SK-N-SH (cell line): ENCODE measurements at regions not wholly inside any gene's neighbourhood (a gene's known extent, or its start where the extent isn't known, plus 50 kb on each side); places are given as distances from the start of the nearest gene placed in this dataset.

Experiments
- CTCF ChIA-PET: fragments of 300-600, 350-600 bp; formaldehyde crosslinking; extraction: SDS; loops from one replicate; lab custom pipeline; 2021; lab: Yijun Ruan, JAX
- POLR2A ChIA-PET: fragments of 350-600 bp; sonication (Branson Sonifier 250); formaldehyde crosslinking; extraction: SDS; loops from one replicate; lab custom pipeline; 2020; ENCODE audit warnings: antibody characterized with exemption, inconsistent platforms; lab: Yijun Ruan, JAX
- DNase-seq: peaks from one replicate; pipeline ENCODE4 v3.0.0; 2012
- H2AFZ ChIP-seq: fragments of 200-600 bp; sonication (generic); 2 replicates; pipeline ENCODE4 v1.8.1; 2016; ENCODE audit warnings: antibody characterized with exemption, mild to moderate bottlenecking, low read depth
- H3F3A ChIP-seq: fragments of 200-600 bp; sonication (generic); replicated peaks from 2 replicates; pipeline ENCODE3; 2016; ENCODE audit warnings: antibody characterized with exemption, mild to moderate bottlenecking; ENCODE audit not compliant: insufficient read depth
- H3K27ac ChIP-seq, 2 experiments: fragments of 200-500 bp in 1 of 2; fragments of 200-600 bp in 1 of 2; sonication (Bioruptor generic) in 1 of 2; sonication (generic), shearing (Covaris generic) in 1 of 2; 2 replicates each; pipeline versions ENCODE4 v1.5.1 to v1.6.1; 2014 to 2016; ENCODE audit warnings: low read depth in 2 of 2, inconsistent platforms in 1 of 2, low read length in 1 of 2, mild to moderate bottlenecking in 1 of 2, mixed read lengths in 1 of 2
- H3K27me3 ChIP-seq: fragments of 200-600 bp; sonication (generic), shearing (Covaris generic); 2 replicates; pipeline ENCODE4 v1.6.1; 2016; ENCODE audit warnings: mixed run types; ENCODE audit not compliant: insufficient read depth
- H3K36me3 ChIP-seq, 2 experiments: fragments of 200-500 bp in 1 of 2; fragments of 200-600 bp in 1 of 2; sonication (Bioruptor generic) in 1 of 2; sonication (generic) in 1 of 2; replicated peaks in 1 of 2; 2 replicates each; pipeline versions ENCODE3 to v1.5.1; 2014 to 2016; ENCODE audit warnings: low read length in 1 of 2, mild to moderate bottlenecking in 1 of 2; ENCODE audit not compliant: insufficient read depth in 2 of 2, control insufficient read depth in 1 of 2
- H3K4me1 ChIP-seq, 2 experiments: fragments of 200-500 bp in 1 of 2; fragments of 200-600 bp in 1 of 2; sonication (Bioruptor generic) in 1 of 2; sonication (generic), shearing (Covaris generic) in 1 of 2; 2 replicates each; pipeline versions ENCODE4 v1.5.1 to v1.6.1; 2014 to 2016; ENCODE audit warnings: low read depth in 1 of 2, low read length in 1 of 2, mixed run types in 1 of 2; ENCODE audit not compliant: insufficient read depth in 2 of 2, control insufficient read depth in 1 of 2
- H3K4me2 ChIP-seq: fragments of 200-600 bp; sonication (generic), shearing (Covaris generic); 2 replicates; pipeline ENCODE4 v1.6.1; 2017; ENCODE audit warnings: mixed run types
- H3K4me3 ChIP-seq, 2 experiments: fragments of 200-500 bp in 1 of 2; fragments of 200-600 bp in 1 of 2; sonication (Bioruptor generic) in 1 of 2; sonication (generic), shearing (Covaris generic) in 1 of 2; 2 replicates each; pipeline versions ENCODE4 v1.5.1 to v1.8.1; 2014 to 2016; ENCODE audit warnings: low read depth in 2 of 2, inconsistent platforms in 1 of 2, low read length in 1 of 2, mild to moderate bottlenecking in 1 of 2, mixed read lengths in 1 of 2, moderate library complexity in 1 of 2
- H3K79me2 ChIP-seq: fragments of 200-600 bp; sonication (generic); 2 replicates; pipeline ENCODE4 v1.8.1; 2017; ENCODE audit warnings: mild to moderate bottlenecking; ENCODE audit not compliant: insufficient read depth
- H3K9ac ChIP-seq: fragments of 200-600 bp; sonication (generic); 2 replicates; pipeline ENCODE4 v1.6.1; 2017; ENCODE audit warnings: mixed run types
- H3K9me2 ChIP-seq: fragments of 200-600 bp; sonication (generic); 2 replicates; pipeline ENCODE4 v1.6.1; 2017; ENCODE audit warnings: mixed run types
- H3K9me3 ChIP-seq: fragments of 200-600 bp; sonication (generic); 2 replicates; pipeline ENCODE4 v1.6.1; 2017; ENCODE audit warnings: mixed run types, mild to moderate bottlenecking, moderate library complexity
- H4K20me1 ChIP-seq: fragments of 200-600 bp; sonication (generic); 2 replicates; pipeline ENCODE4 v1.6.1; 2017; ENCODE audit warnings: mild to moderate bottlenecking, mixed run types; ENCODE audit not compliant: insufficient read depth
- FOXM1 ChIP-seq: IDR thresholded peaks from 2 replicates; pipeline ENCODE4 v1.4.0; 2012; ENCODE audit warnings: low read depth, mild to moderate bottlenecking
- GATA2 ChIP-seq: sonication (generic); formaldehyde crosslinking; IDR thresholded peaks from 2 replicates; pipeline ENCODE4 v1.5.0; 2020; ENCODE audit warnings: mild to moderate bottlenecking, missing genetic modification reagents
- JUND ChIP-seq: IDR thresholded peaks from 2 replicates; pipeline ENCODE4 v1.4.0; 2012
- MEF2A ChIP-seq: IDR thresholded peaks from 2 replicates; pipeline ENCODE4 v1.4.0; 2012; ENCODE audit warnings: low read depth, borderline replicate concordance
- MXI1 ChIP-seq: IDR thresholded peaks from 2 replicates; pipeline ENCODE4 v1.6.1; 2012; ENCODE audit warnings: mild to moderate bottlenecking, low read depth, low read length, improper control_type of control experiment
- NFIC ChIP-seq: IDR thresholded peaks from 2 replicates; pipeline ENCODE4 v1.4.0; 2012; ENCODE audit warnings: borderline replicate concordance
- NRF1 ChIP-seq: IDR thresholded peaks from 2 replicates; pipeline ENCODE4 v1.6.1; 2012; ENCODE audit warnings: low read depth, mild to moderate bottlenecking, low read length
- RAD21 ChIP-seq: IDR thresholded peaks from 2 replicates; pipeline ENCODE4 v1.6.1; 2012; ENCODE audit warnings: mild to moderate bottlenecking, low read length
- SMC3 ChIP-seq: IDR thresholded peaks from 2 replicates; pipeline ENCODE4 v1.6.1; 2012; ENCODE audit warnings: low read depth, low read length, improper control_type of control experiment
- TCF12 ChIP-seq: IDR thresholded peaks from 2 replicates; pipeline ENCODE4 v1.4.0; 2012
- WGBS: methylation state at CpG from one replicate; pipeline ENCODE4 v1.1.6; 2017; ENCODE audit warnings: low lambda C conversion rate; 5-methylcytosine and 5-hydroxymethylcytosine counted together
- TF ChIP-seq, protein P1 (sequence below): fragments of 150-350 bp; IDR thresholded peaks from 2 replicates; pipeline ENCODE4 v1.6.1; 2017; ENCODE audit warnings: antibody characterized with exemption, low read length, low read depth, borderline replicate concordance
- TF ChIP-seq, protein P2 (sequence below): IDR thresholded peaks from 2 replicates; pipeline ENCODE4 v1.4.0; 2012; ENCODE audit warnings: low read depth, borderline replicate concordance
- TF ChIP-seq, protein P3 (sequence below): IDR thresholded peaks from 2 replicates; pipeline ENCODE4 v1.4.0; 2012; ENCODE audit warnings: low read depth, borderline replicate concordance
- TF ChIP-seq, protein P4 (sequence below): fragments of 150-350 bp; IDR thresholded peaks from 2 replicates; pipeline ENCODE4 v1.6.1; 2016; ENCODE audit warnings: mild to moderate bottlenecking, low read depth, low read length

DNA sequence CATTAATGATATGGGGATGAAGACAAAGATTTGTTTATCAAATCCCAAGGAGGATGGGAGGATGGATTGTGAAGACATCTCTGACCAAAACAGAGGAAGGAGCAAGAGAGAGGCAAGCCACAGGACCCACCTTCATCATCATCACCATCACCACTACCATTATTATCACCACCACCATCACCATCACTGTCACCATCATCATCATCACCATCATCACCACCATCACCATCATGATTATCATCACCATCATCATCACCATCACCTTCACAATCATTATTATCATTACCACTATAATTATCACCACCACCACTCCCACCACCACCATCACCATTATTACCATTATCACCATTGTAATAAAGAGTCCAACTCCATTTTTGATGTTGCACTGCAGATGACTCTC, 482.5 kb downstream of the PTPRU start:
- Histone ChIP-seq H3K27ac (no peak overlapping the region), H3K4me2 (no peak overlapping the region), H4K20me1 (no peaks in the 10 kb centered on the region), H3K4me3 (no peak overlapping the region), H3K9ac (no peak overlapping the region), H3K9me2 (no peaks in the 10 kb centered on the region), H3K36me3 (no peaks in the 10 kb centered on the region), H3K79me2 (no peaks in the 10 kb centered on the region), H2AFZ (no peak overlapping the region), H3K4me1 (no peaks in the 10 kb centered on the region; a peak in 1 of 4 replicates), H3K27me3 (no peaks in the 10 kb centered on the region), H3F3A (no peaks in the 10 kb centered on the region), H3K9me3 (no peaks in the 10 kb centered on the region)
- ChIA-PET CTCF (interaction anchor here (0.9 kb wide), 1 partner anchor 16 kb away, joined by 3 read pairs; no protein-coding TSS in a partner anchor), POLR2A (no interaction called here)
- no peak for DNase-seq
- no peak for TF ChIP-seq MEF2A
- no peak for TF ChIP-seq GATA2 (CRISPR knock-in tag)
- TF ChIP-seq, protein P1, sequence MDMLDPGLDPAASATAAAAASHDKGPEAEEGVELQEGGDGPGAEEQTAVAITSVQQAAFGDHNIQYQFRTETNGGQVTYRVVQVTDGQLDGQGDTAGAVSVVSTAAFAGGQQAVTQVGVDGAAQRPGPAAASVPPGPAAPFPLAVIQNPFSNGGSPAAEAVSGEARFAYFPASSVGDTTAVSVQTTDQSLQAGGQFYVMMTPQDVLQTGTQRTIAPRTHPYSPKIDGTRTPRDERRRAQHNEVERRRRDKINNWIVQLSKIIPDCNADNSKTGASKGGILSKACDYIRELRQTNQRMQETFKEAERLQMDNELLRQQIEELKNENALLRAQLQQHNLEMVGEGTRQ = no peak
- no peak for TF ChIP-seq NFIC
- TF ChIP-seq TCF12 = no peak
- TF ChIP-seq JUND = no peak

DNA sequence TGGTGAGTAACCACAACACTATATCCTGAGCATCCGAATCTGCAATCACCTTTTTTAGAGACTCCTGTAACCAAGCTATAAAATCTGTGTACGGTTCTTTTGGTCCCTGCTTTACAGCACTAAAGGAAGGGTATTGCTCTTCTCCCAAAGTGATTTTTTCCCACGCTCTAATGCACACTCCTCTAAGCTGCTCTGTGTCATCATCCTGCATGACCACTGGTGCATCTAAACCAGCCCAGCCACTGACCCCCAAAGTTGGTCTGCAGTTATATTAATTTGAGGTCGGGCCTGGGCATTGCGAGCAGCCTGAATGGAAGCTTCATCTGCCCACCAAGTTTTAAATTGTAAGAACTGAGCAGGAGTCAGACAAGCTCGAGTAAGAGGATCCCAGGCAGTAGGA, 480.0 kb downstream of the PTPRU start:
- no peak overlapping the region for H3K27ac ChIP-seq
- TF ChIP-seq FOXM1 (no peak), NFIC (no peak), SMC3 (no peak), MEF2A (no peak), NRF1 (no peak), MXI1 (no peak), GATA2 (CRISPR knock-in tag) (no peak), RAD21 (no peak)
- TF ChIP-seq, protein P2, sequence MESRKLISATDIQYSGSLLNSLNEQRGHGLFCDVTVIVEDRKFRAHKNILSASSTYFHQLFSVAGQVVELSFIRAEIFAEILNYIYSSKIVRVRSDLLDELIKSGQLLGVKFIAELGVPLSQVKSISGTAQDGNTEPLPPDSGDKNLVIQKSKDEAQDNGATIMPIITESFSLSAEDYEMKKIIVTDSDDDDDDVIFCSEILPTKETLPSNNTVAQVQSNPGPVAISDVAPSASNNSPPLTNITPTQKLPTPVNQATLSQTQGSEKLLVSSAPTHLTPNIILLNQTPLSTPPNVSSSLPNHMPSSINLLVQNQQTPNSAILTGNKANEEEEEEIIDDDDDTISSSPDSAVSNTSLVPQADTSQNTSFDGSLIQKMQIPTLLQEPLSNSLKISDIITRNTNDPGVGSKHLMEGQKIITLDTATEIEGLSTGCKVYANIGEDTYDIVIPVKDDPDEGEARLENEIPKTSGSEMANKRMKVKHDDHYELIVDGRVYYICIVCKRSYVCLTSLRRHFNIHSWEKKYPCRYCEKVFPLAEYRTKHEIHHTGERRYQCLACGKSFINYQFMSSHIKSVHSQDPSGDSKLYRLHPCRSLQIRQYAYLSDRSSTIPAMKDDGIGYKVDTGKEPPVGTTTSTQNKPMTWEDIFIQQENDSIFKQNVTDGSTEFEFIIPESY = no peak
- TF ChIP-seq, protein P3, sequence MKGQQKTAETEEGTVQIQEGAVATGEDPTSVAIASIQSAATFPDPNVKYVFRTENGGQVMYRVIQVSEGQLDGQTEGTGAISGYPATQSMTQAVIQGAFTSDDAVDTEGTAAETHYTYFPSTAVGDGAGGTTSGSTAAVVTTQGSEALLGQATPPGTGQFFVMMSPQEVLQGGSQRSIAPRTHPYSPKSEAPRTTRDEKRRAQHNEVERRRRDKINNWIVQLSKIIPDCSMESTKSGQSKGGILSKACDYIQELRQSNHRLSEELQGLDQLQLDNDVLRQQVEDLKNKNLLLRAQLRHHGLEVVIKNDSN = no peak
- TF ChIP-seq, protein P4, sequence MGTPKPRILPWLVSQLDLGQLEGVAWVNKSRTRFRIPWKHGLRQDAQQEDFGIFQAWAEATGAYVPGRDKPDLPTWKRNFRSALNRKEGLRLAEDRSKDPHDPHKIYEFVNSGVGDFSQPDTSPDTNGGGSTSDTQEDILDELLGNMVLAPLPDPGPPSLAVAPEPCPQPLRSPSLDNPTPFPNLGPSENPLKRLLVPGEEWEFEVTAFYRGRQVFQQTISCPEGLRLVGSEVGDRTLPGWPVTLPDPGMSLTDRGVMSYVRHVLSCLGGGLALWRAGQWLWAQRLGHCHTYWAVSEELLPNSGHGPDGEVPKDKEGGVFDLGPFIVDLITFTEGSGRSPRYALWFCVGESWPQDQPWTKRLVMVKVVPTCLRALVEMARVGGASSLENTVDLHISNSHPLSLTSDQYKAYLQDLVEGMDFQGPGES = no peak
- H3K4me3 ChIP-seq = no peak overlapping the region
- H3K4me1 ChIP-seq = peaks cover 2 to 8% of the 10 kb centered on the region in 2 experiments; a peak in 3 of 4 replicates
- H2AFZ ChIP-seq = no peak overlapping the region
- no peak overlapping the region for H3K4me2 ChIP-seq
- no peaks in the 10 kb centered on the region for H3K79me2 ChIP-seq
- no peaks in the 10 kb centered on the region for H3K9me3 ChIP-seq
- no peaks in the 10 kb centered on the region for H3K36me3 ChIP-seq
- H3K27me3 ChIP-seq = no peaks in the 10 kb centered on the region
- H3K9me2 ChIP-seq = no peaks in the 10 kb centered on the region
- no peak for DNase-seq
- H4K20me1 ChIP-seq = no peaks in the 10 kb centered on the region
- H3K9ac ChIP-seq = no peak overlapping the region
- POLR2A ChIA-PET = no interaction called here
- WGBS = 41% methylated on average over 6 of the region's 6 CpGs
- no peaks in the 10 kb centered on the region for H3F3A ChIP-seq
- CTCF ChIA-PET = no interaction called here
